ENCODE measurements at regions not wholly inside any gene's neighbourhood (a gene's known extent, or its start where the extent isn't known, plus 50 kb on each side); places are given as distances from the start of the nearest gene placed in this dataset.
"Not testable (repeated sequence)": the region's sequence is repeated elsewhere in the genome, so short reads cannot be mapped to it uniquely, and the experiment has no call there.

DNA sequence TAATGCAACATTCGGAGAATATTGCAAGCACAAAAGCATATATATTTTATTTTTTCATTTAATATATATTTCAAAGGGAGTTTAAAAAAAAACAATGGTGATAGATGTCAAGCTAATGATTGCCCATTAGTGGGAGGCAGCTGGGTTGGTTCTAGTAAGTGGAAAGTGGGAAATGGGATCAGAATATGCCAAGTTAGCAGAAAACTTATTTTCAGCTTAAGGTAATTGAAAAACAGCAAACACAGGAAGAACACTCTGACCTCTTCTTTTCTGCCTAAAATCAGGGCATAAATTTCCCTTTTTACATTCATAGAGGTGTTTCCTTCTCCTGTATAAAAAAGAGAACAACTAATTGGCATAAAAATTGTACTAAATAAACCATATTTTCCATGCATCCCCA lies 535.3 kb upstream of the SYT4 start:
- DNase-seq (ENCODE audit: low spot score) = no peak

DNA sequence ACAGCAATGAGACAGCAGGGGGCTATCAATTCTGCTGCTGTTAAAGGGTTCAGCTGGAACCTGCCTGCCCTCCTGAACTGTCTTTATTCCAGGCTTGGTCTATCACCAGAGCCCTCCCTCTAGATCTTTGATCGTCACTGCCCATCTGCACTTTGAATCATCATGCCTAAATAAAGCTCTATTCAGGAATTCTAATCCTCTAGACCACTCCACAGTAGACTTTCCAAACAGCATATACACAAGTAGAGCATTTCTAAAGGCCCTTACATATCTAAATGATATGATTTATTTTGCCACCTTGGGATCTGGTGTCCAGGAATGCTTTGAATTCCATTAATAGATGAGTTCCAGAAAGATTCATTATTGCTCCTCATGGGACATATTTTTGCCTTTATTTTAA lies 542.1 kb upstream of the SYT4 start:
- DNase-seq (ENCODE audit: low spot score) = no peak

DNA sequence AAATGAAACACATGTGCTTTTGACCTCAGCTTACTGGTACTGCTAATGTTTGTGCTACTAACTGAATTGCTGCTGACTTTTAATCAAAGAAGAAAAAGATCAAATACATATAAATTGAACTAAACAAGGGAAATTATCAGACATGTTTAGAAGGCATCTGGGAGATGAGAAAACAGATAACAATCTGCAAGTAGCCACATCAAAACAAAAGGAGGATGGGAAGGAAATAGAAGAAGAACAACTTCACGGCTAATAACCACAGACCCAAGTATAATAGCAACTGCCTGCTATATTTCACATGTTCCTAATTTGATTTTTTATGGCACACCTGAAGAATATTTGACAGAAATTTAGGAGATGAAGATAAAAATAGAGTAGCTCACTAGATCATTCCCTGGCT lies 542.6 kb upstream of the SYT4 start:
- no peak for DNase-seq (ENCODE audit: low spot score)

DNA sequence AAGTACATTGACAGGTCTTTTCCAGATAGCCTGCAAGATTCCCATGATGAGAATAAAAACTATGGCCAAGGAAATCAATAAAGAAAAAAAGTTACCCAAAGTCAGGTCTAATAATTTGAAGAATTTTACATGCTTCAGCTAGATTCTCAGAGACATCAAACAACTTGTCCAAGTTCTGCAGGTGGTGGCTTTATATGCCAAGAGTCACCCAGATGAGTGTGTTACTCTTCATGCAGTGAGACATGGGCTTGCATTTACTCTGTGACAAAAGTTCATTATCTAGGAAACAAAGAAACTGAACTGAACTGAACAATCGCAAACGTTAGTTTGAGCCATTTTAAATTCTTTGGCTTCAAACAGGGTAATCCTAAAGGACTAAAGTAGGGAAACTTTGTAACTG lies 548.5 kb upstream of the SYT4 start:
- no peak for DNase-seq (ENCODE audit: low spot score)

DNA sequence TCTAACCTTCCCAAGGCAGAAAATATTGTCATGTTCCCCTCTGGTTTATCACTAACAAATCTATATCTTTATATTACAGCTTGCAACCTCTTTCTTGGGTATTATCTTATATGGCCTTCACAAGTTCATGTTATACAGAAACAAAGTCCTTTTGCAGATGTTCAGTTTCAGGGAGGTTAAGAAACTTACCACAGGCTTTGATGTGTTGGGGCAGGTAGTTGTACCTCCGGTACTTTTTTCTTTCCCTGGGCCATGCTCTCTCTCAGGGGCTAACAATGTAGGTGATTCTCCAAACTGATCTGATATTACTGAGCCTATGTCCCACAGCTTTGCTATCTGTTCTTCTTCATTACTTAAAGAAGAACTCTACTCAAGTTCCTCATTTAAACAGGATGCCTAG lies 548.9 kb upstream of the SYT4 start:
- DNase-seq (ENCODE audit: low spot score) = no peak

DNA sequence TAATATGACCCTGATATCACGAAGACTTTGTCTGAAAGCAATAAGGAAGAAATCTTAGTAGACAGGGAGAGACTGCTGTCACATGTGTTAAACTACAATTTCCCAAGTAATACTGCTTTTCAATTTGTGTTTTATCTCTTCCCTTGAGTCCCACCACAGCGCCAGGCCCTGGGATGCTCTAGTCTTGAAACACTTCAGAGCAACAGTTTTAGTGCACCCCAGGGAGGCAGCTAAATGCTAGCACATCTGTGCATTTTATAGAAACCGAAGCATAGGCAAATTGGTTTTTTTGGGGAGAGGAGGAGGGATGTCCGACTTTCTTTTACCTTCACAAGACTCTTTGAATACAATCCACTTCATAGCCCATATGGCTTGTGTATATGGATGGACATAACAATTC lies 550.0 kb upstream of the SYT4 start:
- no peak for DNase-seq (ENCODE audit: low spot score)

DNA sequence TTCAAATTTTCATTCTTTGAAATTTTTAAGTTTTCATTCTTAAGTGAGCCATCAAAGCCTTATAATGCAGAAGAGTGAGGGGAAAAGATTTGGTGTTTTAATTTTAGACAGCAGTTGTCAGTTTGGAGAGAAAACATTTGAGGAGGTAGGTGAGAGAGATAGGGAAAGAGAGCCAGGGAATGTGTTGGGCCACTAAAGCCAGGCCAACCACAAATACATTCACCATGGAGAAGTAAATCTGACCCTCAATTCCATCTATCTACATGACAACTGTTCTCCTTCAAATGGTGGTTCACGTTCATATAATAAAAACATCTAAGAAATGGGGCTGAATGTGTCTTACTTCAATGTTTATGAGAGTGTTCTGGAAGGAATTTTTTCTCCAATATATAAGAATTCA lies 553.0 kb upstream of the SYT4 start:
- DNase-seq (ENCODE audit: low spot score) = no peak

DNA sequence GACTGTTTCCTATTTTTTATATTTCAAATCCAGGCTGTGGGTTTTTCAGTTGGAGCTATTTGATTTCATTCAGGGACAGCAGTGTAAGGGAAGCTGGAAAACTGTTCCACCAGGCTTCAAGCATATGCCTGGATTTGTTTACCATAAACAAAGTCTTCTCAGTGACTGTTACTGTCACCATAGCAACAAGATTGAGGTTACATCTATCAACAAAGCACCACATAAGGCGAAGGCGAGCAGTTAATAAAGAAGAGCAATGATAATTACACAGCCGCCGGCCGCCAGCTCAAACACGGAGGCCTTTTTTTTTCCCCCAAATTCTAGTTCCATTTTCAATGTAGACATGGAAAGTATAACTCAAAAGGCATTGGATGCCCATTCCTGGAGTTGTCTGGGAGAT lies 553.7 kb upstream of the SYT4 start:
- no peak for DNase-seq (ENCODE audit: low spot score)

DNA sequence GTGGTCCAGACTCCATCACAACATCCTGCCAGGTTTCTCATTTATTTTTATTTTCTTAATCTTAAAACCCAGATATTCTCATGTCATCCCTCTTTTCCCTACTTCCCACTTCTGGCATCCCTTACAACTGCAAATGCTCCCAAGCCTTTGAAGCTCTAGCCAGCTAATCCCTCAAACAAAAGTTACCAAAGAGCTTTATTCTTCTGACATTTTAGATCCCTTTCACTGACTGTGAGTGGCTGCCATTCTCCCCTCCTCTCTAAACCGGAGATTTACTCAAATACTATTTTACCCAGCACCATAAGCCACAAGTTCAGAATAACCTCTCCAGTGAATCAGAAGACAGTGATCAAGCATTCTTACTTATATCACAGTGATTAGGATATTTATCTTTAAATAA lies 569.0 kb upstream of the SYT4 start:
- DNase-seq (ENCODE audit: low spot score) = no peak

DNA sequence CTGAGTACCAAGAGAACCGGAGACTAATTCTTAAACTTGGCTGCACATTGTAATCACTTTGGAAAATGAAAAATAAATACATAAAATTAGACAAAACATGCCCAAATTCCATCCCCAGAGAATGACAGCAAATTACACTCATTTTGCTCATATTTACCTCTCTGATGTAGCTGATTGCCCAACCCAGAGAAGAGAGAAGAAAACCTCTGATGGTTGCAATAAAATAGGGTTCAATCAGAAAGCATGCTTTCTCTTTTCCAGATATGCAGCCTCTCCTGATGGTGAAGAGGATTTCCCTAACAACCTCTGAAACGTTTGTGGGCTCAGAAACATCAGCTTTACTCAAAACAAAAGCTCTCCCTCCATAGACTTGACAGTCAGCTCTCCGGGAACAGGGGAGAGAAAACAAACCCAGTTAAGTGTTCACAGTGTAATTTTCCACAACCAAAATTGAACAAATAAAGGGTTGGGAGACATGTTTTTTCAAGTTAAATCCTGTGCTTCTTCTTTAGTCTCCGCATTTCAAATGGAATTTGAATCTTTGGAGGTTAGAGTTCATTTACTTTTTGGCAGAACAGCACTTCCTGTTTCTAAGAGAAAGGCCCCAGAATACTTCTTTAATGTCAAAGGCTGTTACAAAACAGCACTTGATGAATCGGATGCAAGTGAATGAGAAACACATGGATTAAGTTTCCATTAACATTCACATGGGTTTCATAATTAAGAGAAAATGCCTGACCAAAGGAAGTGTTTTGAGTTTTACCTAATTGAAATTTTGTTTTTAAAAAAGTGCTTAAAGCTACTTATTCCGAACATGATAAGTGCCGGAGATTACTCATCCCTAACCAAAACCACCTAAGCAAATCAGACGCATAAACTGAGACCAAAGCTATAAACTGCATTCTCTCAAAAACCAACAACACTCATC lies 570.1 kb upstream of the SYT4 start:
- peak; percentile 26 for DNase-seq (ENCODE audit: low spot score)

DNA sequence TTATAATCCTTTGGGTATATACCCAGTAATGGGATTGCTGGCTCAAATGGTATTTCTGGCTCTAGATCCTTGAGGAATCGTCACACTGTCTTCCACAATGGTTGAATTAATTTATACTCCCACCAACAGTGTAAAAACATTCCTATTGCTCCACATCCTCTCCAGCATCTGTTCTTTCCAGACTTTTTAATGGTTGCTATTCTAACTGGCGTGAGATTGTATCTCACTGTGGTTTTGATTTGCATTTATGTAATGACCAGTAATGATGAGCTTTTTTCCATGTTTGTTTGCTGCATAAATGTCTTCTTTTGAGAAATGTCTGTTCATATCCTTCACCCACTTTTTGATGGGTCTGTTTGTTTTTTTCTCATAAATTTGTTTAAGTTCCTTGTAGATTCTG lies 572.5 kb upstream of the SYT4 start:
- not testable (repeated sequence) for DNase-seq (ENCODE audit: low spot score)

DNA sequence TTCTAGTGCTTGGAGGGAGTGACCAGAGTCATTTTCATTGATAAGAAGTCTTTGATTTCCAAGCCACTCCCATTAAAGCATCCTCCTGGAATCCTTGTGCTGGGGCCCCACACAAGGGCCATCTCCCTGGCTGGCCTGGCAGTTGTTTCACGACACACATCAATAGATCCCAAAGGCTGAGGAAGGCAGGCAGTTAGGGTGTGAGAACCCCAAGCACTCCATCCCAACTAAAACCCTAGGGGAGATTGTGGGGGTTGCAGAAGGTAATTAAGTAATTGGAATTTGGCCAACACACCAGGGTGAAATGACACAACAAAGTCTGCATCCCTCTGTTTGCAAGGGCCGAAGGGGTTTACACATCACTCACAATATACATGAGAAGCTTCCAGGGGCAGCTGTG lies 578.1 kb upstream of the SYT4 start:
- no peak for DNase-seq (ENCODE audit: low spot score)

DNA sequence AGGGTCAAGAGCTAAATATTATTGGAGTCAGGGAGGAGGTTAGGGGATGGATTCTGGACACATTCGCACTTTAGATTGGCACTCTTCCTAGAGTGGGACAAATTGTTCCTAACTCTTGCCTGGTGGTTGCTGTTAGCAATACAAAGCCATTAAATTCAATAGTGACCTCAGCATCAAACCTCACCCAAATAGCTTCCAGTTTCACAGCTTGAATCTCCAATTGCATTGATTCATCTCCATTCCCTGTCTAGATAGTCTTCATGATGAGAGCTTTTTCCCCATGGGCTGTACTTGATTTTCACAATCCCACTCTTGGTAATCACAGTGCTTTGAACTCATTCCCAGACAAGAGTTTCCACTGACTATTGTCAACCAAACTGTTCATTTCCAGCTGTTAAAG lies 585.9 kb upstream of the SYT4 start:
- no peak for DNase-seq (ENCODE audit: low spot score)

DNA sequence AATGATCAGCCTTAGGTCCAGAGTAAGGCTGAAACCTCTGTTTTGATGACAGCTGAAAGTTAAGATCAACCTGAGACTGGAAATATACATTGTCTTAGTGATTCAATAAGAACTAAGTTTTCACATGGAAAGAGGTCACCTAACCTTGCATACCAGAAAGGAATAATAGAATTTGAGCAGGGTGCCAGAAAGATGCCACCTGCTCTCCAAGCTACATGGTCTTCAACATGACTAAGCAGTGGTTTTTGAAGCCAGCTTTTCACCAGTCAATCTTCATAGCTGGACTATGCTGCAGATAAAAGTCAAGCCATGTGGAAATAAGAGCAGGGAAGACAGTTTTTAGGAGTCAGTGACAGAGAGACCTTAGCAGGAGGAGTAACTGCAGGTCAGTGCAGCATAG lies 589.4 kb upstream of the SYT4 start:
- DNase-seq (ENCODE audit: low spot score) = no peak

DNA sequence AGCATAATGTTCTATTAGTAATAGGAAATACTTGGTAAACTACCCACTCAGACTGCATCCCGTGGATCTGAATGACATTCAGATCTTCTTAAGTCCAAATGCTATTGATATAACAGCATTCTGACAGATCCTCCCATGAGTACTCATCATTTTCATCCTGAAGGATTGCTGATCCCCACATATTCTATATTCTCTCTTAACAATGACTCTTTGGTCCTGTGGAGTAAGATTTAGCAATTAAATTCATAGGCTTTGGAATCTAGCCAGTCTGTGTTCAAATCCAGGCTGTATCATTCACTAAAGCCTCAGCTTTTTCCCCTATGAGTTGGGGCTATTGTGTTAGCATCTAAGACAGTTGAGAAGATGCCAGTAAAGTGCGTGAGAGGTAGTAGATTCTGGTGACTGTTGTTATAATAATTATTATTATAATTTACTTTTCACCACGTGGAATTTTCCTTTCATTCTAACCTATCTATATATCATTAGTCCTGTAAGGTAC lies 591.3 kb upstream of the SYT4 start:
- no peak for DNase-seq (ENCODE audit: low spot score)

DNA sequence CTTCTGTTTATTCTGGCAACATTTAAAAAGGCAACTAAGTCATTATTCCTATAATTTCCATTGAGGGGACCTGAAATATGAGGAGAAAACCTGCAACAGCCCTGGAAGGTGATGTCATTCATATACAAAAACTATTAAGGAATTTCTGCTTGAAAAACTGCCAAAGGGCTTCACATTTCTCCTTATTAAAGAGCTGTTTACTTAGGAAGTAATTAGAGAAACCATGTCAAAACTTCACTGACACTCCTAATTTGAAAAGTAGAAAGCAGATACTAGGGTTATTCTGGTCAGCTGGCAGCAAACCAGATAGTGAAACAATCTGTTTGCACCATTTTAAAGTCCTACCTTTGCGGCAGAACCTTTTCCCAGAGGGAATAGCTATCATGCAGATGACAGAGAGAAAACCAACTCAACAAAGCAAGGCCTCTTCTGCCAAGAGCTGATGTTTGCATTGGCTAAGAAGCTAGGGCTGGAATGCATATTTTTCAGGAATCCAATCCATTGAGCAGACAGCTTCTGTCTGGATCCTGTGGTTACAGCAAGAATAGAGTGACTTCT lies 592.2 kb upstream of the SYT4 start:
- DNase-seq (ENCODE audit: low spot score) = peak; percentile 24

DNA sequence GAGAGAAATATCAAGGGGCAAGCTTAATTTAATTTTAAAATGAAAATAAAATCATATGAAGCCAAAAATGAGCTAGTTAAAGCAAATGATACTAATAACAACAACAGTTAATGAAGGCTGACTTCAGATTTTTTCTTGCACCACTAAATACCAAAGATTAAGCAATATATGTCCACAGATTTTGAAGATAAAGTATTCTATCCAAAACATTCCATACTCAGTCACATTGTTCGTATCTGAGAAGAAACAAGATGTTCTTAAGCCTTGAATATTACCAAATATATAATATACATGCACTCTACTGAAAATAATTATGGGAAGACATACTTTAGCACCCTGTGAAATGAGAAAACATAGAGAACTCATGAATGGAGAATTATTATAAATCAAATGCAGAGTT lies 593.3 kb upstream of the SYT4 start:
- DNase-seq (ENCODE audit: low spot score) = peak; percentile 6

DNA sequence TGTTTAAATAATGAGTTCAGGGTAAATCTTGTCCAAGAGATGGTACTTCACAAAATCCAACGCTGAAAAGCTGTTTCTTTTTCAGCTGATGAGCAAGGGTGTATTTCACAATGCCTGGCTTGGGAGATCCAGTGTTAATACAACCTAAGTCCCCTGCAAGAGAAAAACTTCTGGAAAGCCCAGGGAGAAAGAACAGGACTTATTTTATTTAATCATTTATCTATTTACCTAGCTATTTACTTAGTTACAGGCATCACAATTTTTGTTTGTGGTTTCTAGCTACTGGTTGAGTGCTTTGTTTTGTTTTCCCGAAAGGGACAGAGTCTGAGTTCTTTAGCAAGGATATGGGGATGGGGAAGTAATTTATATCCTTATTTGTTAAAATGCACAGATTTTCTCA lies 598.2 kb upstream of the SYT4 start:
- peak; percentile 6 for DNase-seq (ENCODE audit: low spot score)

DNA sequence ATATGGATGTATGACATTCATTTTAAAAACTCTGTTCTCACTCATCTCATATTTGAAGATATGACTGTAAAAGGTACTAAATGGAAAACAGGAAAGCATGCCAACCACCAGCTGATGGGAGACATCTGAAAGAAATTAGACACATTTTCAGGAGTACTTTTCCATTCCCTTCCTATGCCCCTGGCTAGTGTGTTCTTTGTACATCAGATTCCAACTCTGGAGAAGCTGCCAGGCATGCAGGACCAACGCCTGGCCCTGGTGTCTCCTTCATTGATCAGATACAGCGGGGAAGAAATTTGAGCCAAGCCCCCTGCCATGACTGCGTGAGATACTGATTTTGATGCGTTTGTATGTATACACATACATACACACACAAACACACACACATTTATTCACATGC lies 599.0 kb upstream of the SYT4 start:
- no peak for DNase-seq (ENCODE audit: low spot score)

DNA sequence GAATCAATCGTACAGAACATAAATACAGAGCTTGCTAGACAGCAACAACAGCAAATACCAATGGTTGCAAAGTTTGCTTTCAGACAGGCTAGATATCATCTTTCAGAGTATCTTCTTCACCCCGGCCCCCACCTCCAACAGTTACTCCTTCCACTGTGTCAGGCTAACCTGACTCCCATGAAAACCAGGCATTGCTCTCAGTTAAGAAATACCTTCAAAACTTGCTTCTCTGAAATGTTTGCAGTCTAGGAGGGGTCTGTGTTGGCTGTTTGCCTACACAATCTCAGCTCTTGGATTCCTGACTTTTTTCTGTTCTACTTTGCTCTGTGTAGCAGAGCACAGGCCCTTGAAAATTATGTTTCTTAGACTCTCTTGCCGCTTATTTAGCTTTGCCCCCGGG lies 599.5 kb upstream of the SYT4 start:
- DNase-seq (ENCODE audit: low spot score) = no peak

DNA sequence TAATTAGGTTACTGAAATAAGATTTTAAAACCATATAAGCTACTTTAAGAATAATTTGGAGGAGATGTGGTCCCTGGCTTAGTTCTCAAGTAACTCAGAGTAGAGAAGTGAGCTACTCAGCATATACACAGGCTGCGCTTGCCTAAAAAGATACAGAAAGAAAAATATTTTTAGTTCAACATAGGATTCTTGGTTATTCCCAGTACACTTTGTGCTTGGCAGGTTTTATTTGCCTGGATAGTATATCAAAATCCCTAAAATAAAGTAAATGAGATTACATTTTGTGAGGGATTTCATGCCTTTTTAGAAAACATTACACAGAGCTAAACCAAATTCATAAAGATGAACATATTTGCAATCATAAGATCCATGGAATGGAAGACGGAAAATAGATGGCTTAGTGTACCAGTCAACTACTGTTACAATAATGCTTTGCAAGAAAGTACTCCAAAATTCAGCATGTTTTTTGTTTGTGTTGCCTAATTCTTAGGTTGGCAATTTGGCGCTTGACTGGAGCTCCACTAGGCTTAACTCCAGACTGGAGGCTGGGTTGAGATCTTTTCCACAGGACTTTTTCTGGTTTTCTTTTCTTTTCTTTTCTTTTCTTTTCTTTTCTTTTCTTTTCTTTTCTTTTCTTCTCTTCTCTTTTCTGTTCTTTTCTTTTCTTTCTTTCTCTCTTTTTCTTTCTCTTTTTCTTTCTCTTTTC lies 600.5 kb upstream of the SYT4 start:
- no peak for DNase-seq (ENCODE audit: low spot score)

DNA sequence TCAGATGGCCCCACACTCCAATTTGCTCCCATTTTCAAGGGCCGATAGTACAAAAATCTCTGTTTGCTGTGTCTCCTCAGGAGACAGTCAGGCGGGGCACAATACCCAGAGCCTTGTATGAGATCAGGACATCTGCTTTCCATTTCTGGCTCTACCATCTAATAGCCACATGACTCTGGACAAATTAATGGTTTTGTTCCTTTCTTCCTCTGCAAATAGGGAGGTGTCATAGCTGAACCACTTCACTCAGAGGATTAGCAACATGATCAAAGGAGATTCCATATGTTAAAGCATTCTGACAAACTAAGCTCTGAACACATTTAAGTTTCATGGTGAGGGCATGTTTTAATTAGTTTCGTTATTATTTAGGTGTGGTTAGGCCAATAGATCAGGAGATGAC lies 602.1 kb upstream of the SYT4 start:
- no peak for DNase-seq (ENCODE audit: low spot score)

DNA sequence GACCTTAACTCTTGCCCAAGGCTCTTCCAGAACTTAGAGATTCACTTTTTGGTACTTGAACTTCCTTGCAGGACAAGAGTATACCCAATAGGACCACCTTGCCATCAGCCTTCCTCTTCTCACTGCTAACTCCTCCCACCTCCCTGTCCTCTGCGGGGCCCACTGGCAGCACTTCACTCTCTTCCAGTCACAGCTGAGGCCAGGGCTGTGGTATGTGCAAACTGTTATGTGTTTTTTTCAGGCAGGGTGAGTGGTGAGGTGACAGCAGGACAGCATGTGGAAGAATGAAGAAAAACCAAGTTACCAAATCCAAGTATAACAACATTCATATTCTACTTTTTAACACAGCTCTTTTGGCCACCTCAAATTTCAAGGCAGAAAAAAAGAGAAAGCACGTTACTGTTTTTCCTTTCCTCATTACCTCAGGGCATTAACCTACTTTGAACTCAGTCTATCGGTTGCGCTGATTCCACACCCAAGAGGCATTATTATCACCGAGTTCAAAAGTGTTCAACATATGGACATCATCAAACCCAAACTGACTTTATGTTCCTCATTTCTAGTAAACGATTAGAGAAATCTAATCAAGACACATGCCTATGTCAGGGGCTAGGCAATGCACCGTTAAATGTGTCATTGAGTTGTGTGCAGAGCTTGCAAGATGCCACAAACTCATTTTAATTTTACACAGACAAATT lies 605.2 kb upstream of the SYT4 start:
- no peak for DNase-seq (ENCODE audit: low spot score)

All from GM03348 (cell line).